Activated CD8-positive, alpha-beta T cell treated with anti-CD3 and anti-CD28 coated beads for 36 hours (primary cell): ENCODE measurements at regions not wholly inside any gene's neighbourhood (a gene's known extent, or its start where the extent isn't known, plus 50 kb on each side); places are given as distances from the start of the nearest gene placed in this dataset.

Experiments used
- ATAC-seq: fragments of 200-7000 bp; cut with Tn5 transposase; one replicate; pipeline ENCODE4 v1.10.0; 2021; ENCODE audit warnings: mild to moderate bottlenecking, moderate library complexity
- CTCF ChIA-PET: fragments of 350-600 bp; sonication (Branson Sonifier 250); formaldehyde crosslinking; loops from one replicate; lab custom pipeline; 2021; ENCODE audit warnings: antibody characterized with exemption; lab: Charles Lee
- POLR2A ChIA-PET: fragments of 350-600 bp; sonication (Branson Sonifier 250); formaldehyde crosslinking; loops from one replicate; lab custom pipeline; 2021; ENCODE audit warnings: antibody characterized with exemption; lab: Charles Lee
- DNase-seq: peaks from one replicate; pipeline ENCODE4 v3.0.0-alpha.2; 2020
- H3K27ac Mint-ChIP-seq: one replicate; pipeline ENCODE4 v1.8.0; 2021; ENCODE audit warnings: mild to moderate bottlenecking, mixed read lengths
- H3K27me3 Mint-ChIP-seq: one replicate; pipeline ENCODE4 v1.8.0; 2021; ENCODE audit warnings: mixed read lengths
- H3K36me3 Mint-ChIP-seq: one replicate; pipeline ENCODE4 v1.8.0; 2021; ENCODE audit warnings: low read depth, mixed read lengths
- H3K4me1 Mint-ChIP-seq: one replicate; pipeline ENCODE4 v1.8.0; 2021; ENCODE audit warnings: low read depth, mixed read lengths
- H3K4me3 Mint-ChIP-seq: one replicate; pipeline ENCODE4 v1.8.0; 2021; ENCODE audit warnings: mild to moderate bottlenecking, moderate library complexity, mixed read lengths
- H3K9me3 Mint-ChIP-seq: one replicate; pipeline ENCODE4 v1.8.0; 2021; ENCODE audit warnings: mixed read lengths
- intact Hi-C: fragments of 100-400 bp; cut with micrococcal nuclease; formaldehyde crosslinking; loops from one replicate; pipeline ENCODE4 v1.10.0; 2022
- TF ChIP-seq, protein P1 (sequence below): fragments of 200-600 bp; IDR thresholded peaks from one replicate; pipeline ENCODE4 v1.8.0; 2022; ENCODE audit warnings: antibody characterized with exemption, mild to moderate bottlenecking

- no peak overlapping the region for H3K27ac Mint-ChIP-seq
- DNase-seq: no peak
- intact Hi-C loops: no loop called here
- ATAC-seq: no peak
- ChIA-PET POLR2A (no interaction called here), CTCF (no interaction called here)
- TF ChIP-seq, protein P1, sequence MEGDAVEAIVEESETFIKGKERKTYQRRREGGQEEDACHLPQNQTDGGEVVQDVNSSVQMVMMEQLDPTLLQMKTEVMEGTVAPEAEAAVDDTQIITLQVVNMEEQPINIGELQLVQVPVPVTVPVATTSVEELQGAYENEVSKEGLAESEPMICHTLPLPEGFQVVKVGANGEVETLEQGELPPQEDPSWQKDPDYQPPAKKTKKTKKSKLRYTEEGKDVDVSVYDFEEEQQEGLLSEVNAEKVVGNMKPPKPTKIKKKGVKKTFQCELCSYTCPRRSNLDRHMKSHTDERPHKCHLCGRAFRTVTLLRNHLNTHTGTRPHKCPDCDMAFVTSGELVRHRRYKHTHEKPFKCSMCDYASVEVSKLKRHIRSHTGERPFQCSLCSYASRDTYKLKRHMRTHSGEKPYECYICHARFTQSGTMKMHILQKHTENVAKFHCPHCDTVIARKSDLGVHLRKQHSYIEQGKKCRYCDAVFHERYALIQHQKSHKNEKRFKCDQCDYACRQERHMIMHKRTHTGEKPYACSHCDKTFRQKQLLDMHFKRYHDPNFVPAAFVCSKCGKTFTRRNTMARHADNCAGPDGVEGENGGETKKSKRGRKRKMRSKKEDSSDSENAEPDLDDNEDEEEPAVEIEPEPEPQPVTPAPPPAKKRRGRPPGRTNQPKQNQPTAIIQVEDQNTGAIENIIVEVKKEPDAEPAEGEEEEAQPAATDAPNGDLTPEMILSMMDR: no peak
- H3K36me3 Mint-ChIP-seq: no peaks in the 10 kb centered on the region
- H3K27me3 Mint-ChIP-seq: no peaks in the 10 kb centered on the region
- H3K9me3 Mint-ChIP-seq: peaks cover 7% of the 10 kb centered on the region
- H3K4me3 Mint-ChIP-seq: no peak overlapping the region
- no peaks in the 10 kb centered on the region for H3K4me1 Mint-ChIP-seq
Observed at GRCh38 chr16:64088838-64089237, 1033.0 kb downstream of the CDH11 start.

GRCh38 chr16:64085296-64085695, 1036.6 kb downstream of the CDH11 start:
- POLR2A ChIA-PET: no interaction called here
- no peak for ATAC-seq
- Mint-ChIP-seq H3K4me3 (no peak overlapping the region), H3K27ac (no peak overlapping the region), H3K9me3 (peaks cover 11% of the 10 kb centered on the region), H3K36me3 (no peaks in the 10 kb centered on the region), H3K4me1 (no peaks in the 10 kb centered on the region), H3K27me3 (no peaks in the 10 kb centered on the region)
- intact Hi-C loops: no loop called here
- DNase-seq: no peak
- TF ChIP-seq, protein P1: no peak
- CTCF ChIA-PET: no interaction called here

- H3K4me3 Mint-ChIP-seq: no peak overlapping the region
Observed at GRCh38 chr16:64084706-64085105, 1037.2 kb downstream of the CDH11 start.

GRCh38 chr16:64083428-64084129, 1038.3 kb downstream of the CDH11 start:
- Mint-ChIP-seq H3K4me1 (no peaks in the 10 kb centered on the region), H3K27me3 (no peaks in the 10 kb centered on the region), H3K27ac (no peak overlapping the region), H3K9me3 (peaks cover 7% of the 10 kb centered on the region), H3K4me3 (no peak overlapping the region), H3K36me3 (no peaks in the 10 kb centered on the region)
- DNase-seq: no peak
- intact Hi-C loops: no loop called here
- POLR2A ChIA-PET: no interaction called here
- TF ChIP-seq, protein P1: no peak
- CTCF ChIA-PET: no interaction called here
- ATAC-seq: no peak

More at GRCh38 chr16:64084706-64085105, 1037.2 kb downstream of the CDH11 start:
- no peak for ATAC-seq
- H3K36me3 Mint-ChIP-seq: no peaks in the 10 kb centered on the region
- TF ChIP-seq, protein P1: no peak
- ChIA-PET POLR2A (no interaction called here), CTCF (no interaction called here)
- H3K27me3 Mint-ChIP-seq: no peaks in the 10 kb centered on the region
- intact Hi-C loops: no loop called here
- H3K27ac Mint-ChIP-seq: no peak overlapping the region
- no peaks in the 10 kb centered on the region for H3K4me1 Mint-ChIP-seq
- no peak for DNase-seq
- H3K9me3 Mint-ChIP-seq: peaks cover 11% of the 10 kb centered on the region

DNA sequence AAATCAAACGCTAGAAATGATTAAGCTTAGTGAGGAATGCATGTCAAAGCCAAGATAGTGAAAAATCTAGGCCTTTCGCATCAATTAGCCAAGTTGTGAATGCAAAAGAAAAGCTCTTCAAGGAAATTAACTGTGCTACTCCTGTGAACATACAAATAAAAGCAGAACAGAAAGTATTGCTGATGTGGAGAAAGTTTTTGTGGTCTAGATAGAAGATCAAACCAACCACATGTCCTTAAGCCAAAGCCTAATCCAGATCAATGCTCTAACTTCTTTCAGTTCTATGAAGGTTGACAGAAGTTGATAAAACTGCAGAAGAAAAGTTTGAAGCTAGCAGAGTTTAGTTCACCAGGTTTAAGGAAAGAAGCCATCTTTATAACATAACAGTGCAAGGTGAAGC, 1044.6 kb downstream of the CDH11 start:
- ChIA-PET POLR2A (no interaction called here), CTCF (no interaction called here)
- ATAC-seq (no peak), DNase-seq (no peak)
- no peaks in the 10 kb centered on the region for H3K27me3 Mint-ChIP-seq
- peaks cover 12% of the 10 kb centered on the region for H3K9me3 Mint-ChIP-seq
- intact Hi-C loops: no loop called here
- no peaks in the 10 kb centered on the region for H3K36me3 Mint-ChIP-seq
- H3K27ac Mint-ChIP-seq: no peak overlapping the region
- TF ChIP-seq, protein P1: no peak
- no peak overlapping the region for H3K4me3 Mint-ChIP-seq
- no peaks in the 10 kb centered on the region for H3K4me1 Mint-ChIP-seq
